Fibroblast of lung (primary cell): ENCODE measurements at regions not wholly inside any gene's neighbourhood (a gene's known extent, or its start where the extent isn't known, plus 50 kb on each side); places are given as distances from the start of the nearest gene placed in this dataset.

Experiments used
- CTCF ChIP-seq, 2 donors: IDR thresholded peaks in 1 of 2; conservative IDR thresholded peaks in 1 of 2; 1 replicate in 1 of 2; 2 replicates in 1 of 2; pipeline ENCODE4 v1.5.1; 2011 to 2012; ENCODE audit warnings: low read length in 2 of 2, control low read depth in 1 of 2, inconsistent platforms in 1 of 2, low read depth in 1 of 2, mild to moderate bottlenecking in 1 of 2
- EZH2 ChIP-seq: IDR thresholded peaks from 2 replicates; pipeline ENCODE4 v1.5.1; 2012; ENCODE audit warnings: low read length, control low read depth, mild to moderate bottlenecking; ENCODE audit errors: missing control alignments

GRCh38 chr5:145465474-145466263 lies 369.5 kb downstream of the PRELID2 start:
- TF ChIP-seq CTCF (conservative IDR thresholded peaks at IDR 0.05 in 1 of 2, IDR thresholded peaks at IDR 0.05 in 1 of 2; ENCODE audit: low read depth in 1 of 2, low read length in 2 of 2) (no peak), EZH2 (no peak)
